GM10248 (cell line): ENCODE measurements at regions not wholly inside any gene's neighbourhood (a gene's known extent, or its start where the extent isn't known, plus 50 kb on each side); places are given as distances from the start of the nearest gene placed in this dataset.

Experiments
- CTCF ChIA-PET: fragments of 300-600 bp; sonication (Branson Sonifier 250); formaldehyde crosslinking; extraction: SDS; loops from one replicate; lab custom pipeline; 2021; ENCODE audit warnings: antibody characterized with exemption; lab: Yijun Ruan, JAX
- POLR2A ChIA-PET: fragments of 350-650 bp; sonication (Branson Sonifier 250); formaldehyde crosslinking; extraction: SDS; loops from one replicate; lab custom pipeline; 2020; ENCODE audit warnings: antibody characterized with exemption; lab: Yijun Ruan, JAX
- DNase-seq: peaks from one replicate; pipeline ENCODE4 v3.0.0; 2012; ENCODE audit errors: extremely low spot score
- CTCF ChIP-seq: IDR thresholded peaks from 2 replicates; pipeline ENCODE4 v1.5.1; 2012; ENCODE audit warnings: mild to moderate bottlenecking, low read depth; ENCODE audit errors: extremely low read depth, missing control alignments, control extremely low read depth

- no peak for DNase-seq
- TF ChIP-seq CTCF: no peak
- ChIA-PET CTCF (no interaction called here), POLR2A (no interaction called here)
These were observed 1180.6 kb upstream of the CDH8 start for GRCh38 chr16:63216696-63217423.

DNA sequence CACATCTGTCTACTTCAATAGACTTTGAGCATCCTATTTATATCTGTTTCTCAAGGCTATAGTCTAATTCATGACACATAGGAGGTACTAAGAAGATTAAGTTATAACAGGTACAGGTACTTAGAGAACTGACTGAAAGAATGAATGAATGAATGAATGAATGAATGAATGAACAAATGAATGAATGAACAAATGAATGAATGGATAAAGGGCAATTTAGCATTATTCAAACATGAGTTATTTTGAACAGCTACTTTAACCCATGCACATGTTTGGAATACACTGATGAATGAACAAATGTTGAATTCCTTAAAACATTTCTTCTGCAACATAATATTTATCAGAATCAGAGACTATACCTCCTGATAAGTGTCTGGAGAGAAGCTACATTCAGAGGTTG lies 1165.6 kb upstream of the CDH8 start:
- DNase-seq: no peak
- POLR2A ChIA-PET: no interaction called here
- CTCF ChIA-PET: interaction anchor here (0.7 kb wide), 1 partner anchor 13 kb away, joined by 3 read pairs; no protein-coding TSS in a partner anchor
- no peak for TF ChIP-seq CTCF

- ChIA-PET POLR2A (no interaction called here), CTCF (no interaction called here)
- no peak for DNase-seq
- no peak for TF ChIP-seq CTCF
These were observed 1164.7 kb upstream of the CDH8 start for GRCh38 chr16:63200940-63201339.

- ChIA-PET CTCF (no interaction called here), POLR2A (no interaction called here)
- no peak for DNase-seq
- no peak for TF ChIP-seq CTCF
These were observed 1159.1 kb upstream of the CDH8 start for GRCh38 chr16:63195336-63195735.

DNA sequence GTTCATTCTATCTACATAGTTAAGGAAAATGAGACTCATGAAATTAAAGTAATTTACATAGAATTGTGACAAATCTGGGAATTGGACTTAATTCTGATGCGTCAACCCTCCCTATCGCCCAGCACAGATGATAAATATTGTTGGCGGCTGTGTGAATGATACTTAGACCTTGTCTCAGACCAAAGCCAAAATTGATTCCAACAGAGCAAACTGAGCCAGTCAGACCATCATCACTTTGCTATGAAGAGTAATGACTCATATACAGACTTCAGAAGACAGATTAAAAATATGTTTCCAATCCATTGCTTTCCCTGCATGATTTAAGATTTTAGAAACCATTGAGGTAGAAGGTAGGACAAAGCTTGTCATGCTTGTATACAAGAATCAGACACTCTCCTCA lies 1156.7 kb upstream of the CDH8 start:
- ChIA-PET POLR2A (no interaction called here), CTCF (no interaction called here)
- no peak for TF ChIP-seq CTCF
- DNase-seq: no peak

GRCh38 chr16:63188086-63188771 lies 1152.0 kb upstream of the CDH8 start:
- no peak for TF ChIP-seq CTCF
- ChIA-PET POLR2A (no interaction called here), CTCF (no interaction called here)
- no peak for DNase-seq
